GM21737 (cell line): ENCODE measurements at regions not wholly inside any gene's neighbourhood (a gene's known extent, or its start where the extent isn't known, plus 50 kb on each side); places are given as distances from the start of the nearest gene placed in this dataset.
"Not testable (repeated sequence)": the region's sequence is repeated elsewhere in the genome, so short reads cannot be mapped to it uniquely, and the experiment has no call there.

ENCODE experiments used
- ATAC-seq: cut with Tn5 transposase; IDR thresholded peaks from one replicate; pipeline ENCODE4 v1.9.1; 2021; ENCODE audit warnings: mild to moderate bottlenecking, moderate library complexity; ENCODE audit not compliant: unreplicated experiment

DNA sequence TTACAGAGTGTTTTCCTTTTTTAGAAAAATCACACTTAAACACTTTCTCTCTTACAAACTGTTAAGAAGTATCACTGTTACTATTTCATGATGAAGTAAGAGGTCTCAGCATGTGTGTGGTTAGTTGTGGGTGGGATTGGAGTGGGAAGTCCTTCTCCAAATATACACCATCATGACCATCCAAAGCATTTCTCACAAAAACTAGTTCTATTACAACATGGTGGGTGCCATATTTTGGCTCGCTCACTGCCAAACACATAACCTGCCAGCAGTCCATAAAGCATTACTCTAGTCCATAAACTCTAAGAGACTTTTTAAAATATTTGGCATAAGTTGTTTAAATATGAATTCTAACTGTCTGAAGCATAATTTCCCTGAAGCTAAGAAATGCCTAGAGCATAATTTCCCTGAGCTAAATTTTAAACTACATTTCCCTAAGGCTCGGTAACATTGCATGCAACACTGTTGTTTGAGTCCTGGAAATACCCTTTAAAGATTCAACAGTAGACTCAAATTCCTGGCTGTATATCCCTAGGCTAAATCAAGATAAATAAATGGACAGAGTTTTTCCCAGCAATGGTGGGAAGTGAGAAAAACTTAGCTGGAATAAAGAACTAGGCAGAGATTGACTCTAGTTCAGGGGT lies 415.0 kb upstream of the INTU start:
- ATAC-seq = no peak

DNA sequence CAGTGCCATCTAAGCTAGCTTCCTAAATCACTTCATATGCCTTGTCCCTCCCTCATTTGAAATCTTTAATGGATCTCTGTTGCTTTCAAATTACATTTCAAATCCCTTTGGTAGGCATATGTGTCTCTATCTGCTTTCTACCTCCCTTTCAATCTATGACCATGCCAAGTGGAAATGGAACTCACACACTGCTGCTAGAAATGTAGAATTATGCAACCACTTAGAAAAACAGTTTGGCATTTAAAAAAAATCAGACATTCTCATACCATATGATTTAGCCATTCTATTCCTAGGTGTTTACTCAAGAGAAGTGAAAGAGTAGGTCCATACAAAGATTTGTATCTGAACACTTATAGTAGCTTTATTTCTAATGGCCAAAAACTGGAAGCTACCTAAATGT lies 413.5 kb upstream of the INTU start:
- no peak for ATAC-seq

DNA sequence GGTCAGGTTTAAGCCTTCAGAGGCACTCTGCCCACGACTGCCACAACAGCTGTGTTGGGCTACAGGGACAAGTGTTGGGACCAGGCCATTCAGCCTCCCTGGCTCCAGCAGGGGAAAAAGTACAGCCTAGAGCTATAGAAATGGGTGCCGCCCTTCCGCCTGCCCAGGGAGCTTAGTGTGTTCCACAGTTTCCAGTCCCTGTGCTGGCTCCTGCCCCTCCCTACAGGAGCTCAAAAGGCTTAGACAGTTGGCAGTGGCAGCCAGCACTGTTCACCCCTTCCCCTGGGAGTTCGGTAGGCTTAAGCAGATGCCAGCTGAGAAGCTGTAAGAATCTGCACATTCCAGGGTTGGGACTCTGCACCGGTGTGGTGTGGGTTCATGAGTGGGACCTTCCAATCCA lies 408.2 kb upstream of the INTU start:
- no peak for ATAC-seq

DNA sequence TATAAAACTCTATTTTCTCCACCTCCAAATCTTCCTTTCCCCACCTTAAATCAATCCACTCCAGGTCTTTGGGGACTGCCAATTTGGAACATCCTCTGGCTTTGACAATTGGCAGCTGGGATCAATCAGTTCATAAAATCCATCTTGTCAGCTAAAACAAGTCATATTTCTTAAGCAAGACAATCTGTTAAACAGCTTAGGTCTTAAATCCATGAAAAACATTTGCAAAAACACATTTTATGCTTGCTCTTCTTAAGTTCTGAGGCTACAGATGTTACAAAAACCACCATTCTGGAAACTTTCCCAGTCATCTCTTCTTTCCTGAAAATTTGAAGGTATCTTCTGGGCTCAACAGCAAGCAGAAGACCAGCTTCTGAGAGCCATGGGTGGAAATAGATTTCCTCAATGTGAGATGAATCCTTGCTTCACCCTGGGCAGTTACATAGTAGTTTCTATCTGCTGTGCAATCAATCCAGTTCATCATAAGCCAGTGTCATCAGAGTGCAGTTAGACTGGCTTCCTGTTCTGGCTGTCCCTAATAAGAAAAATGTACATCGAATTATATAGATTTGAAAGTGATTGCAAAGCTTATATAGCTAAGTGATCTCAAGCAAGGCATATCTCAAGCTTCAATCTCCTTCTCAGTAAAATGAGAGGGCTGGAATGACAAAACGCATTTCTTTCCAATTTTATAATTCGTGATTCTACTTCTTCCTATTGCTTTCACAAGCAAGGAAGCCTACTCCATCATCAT lies 402.7 kb upstream of the INTU start:
- ATAC-seq = no peak

DNA sequence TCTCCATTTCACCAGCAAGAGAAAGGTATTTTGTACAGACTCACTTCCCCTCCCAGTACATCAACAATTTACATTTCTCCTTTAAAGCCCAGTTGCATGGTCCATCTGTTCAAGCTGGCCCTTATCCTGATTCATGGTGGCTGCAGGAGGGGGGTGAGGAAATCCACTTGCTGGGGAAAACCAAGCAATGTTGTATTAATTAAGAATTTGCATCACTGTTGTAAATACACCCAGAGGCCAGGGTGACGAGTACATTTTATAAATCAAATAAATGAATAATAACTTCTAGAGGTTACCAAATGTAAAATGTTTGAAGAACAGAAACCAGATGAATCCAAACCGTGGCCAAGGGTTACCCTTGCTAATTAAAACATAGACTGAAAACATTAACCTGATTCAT lies 395.9 kb upstream of the INTU start:
- no peak for ATAC-seq

DNA sequence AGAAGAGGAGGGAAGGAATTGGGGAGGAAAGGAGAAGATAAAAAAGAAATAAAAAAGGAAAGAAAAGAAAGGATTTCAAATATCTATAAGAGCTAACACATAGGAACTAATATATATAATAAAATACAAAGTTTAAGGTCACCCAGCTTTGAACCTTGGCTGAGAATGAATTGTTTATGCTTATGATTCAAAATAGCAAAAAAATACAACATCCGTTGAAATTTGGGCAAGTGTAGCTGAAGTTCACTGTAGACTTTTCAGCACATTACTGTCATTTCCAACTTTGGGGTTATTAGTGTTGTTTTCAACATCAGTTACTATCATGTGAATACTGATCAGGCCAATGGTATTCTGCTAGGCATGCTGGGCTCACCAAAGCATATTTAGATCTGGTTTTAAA lies 395.2 kb upstream of the INTU start:
- no peak for ATAC-seq

DNA sequence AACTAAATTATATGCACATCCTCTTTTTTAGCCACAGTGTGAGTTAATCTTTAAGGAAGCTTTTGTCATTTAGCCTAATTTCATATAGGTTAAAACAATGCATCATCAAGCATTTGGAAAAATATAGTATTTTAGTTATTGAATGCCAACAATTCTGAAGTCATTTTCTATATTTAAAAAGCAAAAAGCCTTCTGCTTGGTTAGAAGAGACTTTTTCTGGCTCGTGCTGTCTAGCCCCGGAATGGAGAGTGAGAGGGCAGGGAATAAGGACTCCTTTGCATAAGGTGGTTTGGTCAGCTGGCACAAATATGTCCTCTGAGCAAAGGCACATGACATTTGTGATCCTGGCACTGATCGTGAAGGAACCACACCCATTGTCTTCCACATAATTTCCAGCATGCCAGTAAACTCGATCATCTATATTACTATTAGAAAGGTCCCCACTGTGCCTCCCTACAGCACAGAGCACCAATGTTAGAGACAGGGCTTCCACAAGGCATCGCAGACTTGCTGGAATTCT lies 393.7 kb upstream of the INTU start:
- ATAC-seq = no peak

DNA sequence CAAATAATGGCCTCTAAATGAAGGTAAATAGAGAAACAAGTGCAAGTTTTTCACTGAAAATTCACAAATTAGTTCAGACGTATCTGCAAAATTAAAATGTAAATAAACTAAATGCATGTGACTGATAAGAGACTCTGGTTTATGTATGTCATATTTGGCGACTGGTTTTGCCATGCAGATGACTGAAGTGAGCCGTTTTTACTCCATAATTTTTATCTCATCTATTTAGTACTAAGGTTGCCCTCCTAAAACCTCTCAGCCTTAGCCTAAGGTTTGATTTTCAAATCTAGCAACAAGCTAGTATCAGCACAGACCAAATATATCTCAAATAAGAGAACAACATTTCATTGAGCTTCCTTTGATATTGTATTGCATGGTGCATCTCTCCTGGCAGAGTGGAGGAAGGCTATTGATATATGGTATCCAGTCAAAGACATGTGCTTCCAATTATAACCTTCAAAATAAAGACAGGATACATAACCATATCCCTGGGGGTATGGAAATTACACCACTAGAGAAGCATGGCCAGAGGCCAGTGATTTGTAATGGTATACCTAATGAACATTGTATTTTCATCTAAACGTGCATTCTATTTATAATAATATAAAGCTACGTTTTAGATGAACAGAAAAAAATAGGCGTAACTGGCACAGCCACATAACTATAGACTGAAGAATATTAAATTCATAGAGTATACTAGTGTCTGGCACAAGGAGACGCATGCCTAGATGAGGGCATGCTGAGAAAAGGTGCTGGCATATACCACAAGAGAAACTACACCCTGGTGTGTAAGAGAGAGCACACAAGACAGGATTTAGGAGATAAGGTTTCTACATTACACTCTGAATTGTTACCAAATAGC lies 392.6 kb upstream of the INTU start:
- ATAC-seq = no peak

DNA sequence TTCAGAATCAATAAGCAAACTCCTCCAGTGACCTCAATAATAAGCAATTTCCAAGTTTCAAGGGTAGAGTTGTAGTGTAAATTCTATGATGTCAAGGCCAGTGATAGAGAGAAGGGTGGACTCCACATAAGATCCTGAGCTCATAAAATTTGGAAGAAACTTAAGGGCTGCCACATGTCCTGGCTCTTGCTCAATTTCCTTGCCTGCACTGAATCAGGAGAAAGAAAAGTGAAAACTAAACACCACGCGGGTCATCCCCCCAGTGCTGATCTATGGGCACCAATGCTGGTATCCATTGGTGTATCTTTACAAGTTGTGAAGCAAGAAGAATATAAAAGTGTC lies 392.0 kb upstream of the INTU start:
- ATAC-seq = no peak

DNA sequence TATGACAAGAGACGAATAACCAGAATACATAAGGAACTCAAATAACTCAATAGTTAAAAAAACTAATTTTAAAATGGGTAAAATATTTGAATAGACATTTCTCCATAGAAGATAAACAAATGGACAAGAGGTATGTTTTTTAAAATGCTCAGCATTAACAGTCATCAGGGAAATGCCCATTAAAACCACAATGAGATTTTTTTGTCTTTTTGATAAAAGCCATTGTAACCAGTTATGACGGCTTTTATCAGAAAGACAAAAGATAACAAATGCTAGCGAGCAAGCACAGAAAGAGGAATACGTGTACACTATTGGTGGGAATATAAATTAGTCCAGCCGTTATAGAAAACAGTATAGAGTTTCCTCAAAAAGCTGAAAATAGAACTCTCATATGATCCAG lies 388.2 kb upstream of the INTU start:
- ATAC-seq = no peak

DNA sequence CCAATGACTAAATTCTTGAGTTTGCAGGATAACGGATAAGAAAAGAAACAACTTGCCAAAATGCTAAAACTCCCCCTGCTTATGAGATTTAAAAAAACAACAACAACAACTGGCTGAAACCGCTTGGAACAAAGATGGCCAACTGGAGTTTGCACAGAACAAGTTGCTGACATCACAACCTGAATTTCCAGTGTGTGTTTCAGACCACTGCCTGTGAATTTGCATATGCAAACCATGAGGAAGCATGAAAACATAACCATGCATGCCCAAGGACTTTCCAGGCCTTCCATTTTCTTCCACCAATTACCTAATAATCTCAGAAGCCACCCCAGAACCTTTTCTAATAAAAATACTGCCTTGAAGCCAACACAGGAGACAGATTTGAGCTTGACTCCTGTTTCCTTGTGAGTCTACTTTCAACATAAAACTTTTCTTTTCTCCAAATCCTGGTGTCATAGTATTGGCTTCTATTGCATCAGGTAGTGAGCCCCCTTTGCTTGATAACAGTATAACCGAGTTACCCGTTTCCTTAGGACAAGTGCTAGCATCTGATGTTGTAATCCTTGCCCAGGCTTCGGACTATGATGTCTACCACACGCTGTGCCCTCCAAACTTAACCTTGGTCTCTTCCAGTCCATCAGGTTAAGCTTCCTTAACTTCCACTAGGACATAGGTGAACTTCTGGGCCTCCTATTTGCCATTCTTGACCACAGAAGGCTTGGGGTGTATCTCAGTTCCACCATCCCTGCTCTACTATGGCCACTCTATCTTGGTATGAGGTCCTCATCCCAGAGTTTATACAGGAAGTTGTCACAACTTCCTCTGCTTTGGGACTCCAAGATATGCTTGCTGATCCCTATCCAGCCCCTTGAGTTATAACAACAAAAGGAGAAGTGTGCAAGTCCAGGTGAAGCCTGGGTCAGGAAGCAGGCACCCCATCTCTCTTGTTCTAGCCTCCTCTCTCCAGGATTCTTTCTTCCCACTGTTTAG lies 385.5 kb upstream of the INTU start:
- ATAC-seq = no peak

DNA sequence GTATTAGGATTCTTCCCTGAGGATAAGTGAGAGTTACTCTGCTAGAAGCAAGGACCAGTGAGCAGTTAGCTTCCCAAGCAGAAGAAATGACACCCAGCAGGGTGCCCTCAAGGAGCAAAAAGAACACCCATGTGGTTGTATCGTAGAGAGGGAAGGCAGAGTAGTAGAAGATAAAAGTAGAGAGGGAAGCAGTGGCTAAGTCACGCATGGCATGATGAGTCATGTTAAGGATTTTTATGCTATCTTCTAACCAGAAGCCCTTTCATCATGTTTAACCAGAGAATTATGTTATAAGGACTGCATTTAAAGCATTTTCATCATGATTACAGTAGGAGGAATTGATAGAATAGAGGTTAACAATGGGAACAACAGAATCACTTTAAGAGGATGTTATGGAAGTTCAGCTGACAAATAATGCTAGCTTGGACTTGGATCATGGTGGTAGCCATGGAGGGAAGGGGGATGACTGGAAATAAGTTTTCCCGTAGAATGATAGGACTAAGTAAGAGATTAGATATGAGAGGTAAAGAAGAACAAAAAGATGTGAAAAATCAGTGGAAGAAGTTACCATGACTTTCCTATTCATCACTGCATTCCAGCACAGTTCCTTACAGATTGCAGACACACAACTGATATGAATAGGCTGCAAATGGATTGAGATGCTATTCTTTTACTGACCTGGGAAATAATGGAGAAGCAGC lies 383.5 kb upstream of the INTU start:
- ATAC-seq = no peak

DNA sequence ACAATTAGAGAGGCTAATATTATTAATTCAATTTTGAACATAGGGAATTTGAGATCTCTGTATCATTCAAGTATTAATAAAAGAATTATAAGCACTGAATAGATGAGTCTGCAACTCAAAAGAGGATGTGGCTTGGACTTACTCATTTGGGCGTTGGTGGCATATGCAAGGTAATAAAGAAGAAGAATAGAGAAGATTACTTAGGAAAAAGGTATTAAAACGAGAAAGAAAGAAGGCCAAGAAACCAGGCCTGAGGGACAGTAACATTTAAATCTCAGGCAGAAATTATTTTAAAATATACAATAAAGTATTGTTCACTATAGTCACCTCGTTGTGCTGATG lies 383.0 kb upstream of the INTU start:
- ATAC-seq = no peak

DNA sequence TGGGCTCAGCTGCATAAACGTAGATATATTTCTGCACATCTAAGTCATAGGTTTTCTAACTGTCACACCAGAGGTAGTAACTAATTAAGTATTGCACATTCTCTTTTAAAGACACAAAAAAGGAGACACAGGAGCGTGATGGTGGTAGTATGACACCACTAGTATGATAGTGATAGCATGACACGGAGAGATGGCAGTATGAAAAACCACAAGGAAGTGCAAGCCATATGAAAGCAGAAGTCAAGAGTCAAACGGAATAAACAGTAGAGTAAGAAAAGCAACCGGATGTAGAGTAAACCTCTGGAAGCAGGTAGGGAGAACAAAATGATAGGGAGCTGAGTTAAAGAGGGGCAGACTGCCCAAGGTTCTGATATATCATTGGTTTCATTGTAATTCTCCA lies 382.2 kb upstream of the INTU start:
- peak; percentile 50 for ATAC-seq

DNA sequence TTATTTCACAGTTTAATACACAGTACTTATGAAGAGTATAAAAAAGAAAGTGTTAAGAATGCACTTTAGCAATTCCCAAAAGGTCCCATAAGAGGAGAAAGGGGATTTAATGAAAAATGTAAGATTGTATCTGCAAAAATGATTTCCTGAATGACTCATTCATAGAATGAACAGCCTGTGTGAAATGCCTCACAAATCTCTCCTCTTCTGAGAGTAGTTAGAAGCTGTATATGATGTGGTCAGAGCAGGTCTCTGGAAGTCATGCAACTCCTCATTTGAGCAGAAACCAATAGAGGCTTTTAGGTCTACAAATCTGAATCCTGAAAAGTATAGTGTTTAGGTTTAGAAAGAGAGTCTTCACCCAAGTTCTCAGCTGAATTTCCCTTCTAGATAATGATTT lies 381.3 kb upstream of the INTU start:
- ATAC-seq = no peak

DNA sequence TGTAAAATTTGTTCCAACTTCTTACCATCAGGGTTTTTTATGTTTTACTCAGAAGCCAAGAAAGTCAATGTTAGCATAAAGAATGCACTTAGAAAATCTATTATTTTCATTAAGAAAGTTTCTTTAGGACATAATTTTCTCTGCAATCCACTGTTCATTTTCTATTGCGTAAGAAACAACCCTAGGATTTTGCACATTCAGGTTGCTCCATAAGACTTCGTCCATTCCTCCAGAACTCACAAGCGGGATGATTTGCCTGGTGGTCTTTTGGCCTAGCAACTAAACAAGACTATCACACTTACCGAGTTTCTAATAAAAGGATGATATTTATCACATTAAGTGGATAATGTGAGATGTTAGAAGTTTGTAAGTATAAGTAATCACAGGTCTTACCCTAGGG lies 376.3 kb upstream of the INTU start:
- ATAC-seq = no peak

DNA sequence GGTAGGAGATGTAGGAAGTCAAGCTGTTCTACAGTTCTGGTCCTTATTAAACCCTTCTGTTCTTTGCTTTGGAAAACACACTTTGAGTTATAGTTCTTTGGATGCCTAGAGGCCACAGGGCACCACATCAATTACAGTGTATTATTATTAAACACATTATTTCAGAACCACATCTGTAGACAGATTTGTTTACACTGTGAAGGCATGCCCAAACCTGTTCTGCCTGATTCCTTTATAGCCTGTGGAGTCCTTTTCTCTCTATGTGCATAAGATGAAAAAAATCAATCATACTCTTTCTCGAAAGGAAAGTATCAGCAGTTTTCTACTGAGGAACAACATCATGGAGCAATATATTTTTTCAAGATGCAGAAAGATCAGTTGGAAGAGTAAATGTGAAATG lies 371.3 kb upstream of the INTU start:
- ATAC-seq = no peak

DNA sequence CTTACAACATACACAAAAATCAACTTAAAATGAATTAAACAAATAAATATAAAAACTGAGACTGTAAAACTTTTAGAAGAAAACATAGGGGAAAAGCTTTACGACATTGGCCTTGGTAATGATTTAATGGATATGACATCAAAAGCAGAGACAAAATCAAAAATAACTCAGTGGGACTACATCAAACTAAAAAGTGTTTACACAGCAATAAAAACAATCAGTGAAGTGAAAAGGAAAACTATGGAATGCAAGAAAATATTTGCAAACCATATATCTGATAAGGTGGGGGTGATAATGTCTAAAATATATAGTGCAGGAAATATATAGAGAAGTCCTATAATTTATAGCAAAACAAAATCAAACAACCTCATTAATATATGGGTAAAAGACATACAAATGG lies 364.4 kb upstream of the INTU start:
- ATAC-seq = no peak

DNA sequence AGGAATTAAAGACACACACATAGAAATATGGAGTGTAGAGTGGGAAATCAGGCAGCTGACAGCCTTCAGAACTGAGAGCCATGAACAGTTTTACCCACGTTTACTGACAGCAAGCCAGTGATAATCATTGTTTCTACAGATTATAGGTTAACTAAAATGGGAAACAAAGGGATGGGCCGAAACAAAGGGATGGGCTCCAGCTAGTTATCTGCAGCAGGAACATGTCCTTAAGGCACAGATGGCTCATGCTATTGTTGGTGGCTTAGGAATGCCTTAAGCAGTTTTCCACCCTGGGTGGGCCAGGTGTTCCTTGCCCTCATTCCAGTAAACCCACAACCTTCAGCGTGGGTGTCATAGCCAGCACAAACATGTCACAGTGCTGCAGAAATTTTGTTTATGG lies 355.7 kb upstream of the INTU start:
- ATAC-seq = not testable (repeated sequence)

DNA sequence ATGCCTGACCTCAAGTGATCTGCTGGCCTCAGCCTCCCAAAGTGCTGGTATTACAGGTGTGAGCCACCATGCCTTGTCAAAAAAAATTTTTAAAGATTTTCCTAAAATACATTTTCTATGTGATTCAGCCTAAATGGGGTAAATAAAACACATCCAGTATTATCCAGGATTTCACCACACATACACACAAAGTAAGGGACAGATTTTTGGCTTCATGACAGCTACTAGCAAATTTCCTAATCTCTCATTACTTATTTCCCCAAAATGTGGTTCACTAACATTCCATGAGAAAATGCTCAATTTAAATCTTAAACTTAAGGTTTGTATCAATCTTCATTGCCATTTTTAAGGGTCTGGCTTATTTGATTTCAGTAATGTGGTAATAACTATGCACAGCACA lies 348.5 kb upstream of the INTU start:
- no peak for ATAC-seq
